Fibroblast of lung (primary cell): ENCODE measurements at regions not wholly inside any gene's neighbourhood (a gene's known extent, or its start where the extent isn't known, plus 50 kb on each side); places are given as distances from the start of the nearest gene placed in this dataset.

ENCODE experiments used
- DNase-seq, 2 donors: peaks; one replicate each; pipeline versions ENCODE4 v3.0.0 to v3.0.0-alpha.2; 2010; ENCODE audit warnings: low read depth in 2 of 2
- H2AFZ ChIP-seq: 2 replicates; pipeline ENCODE4 v1.5.1; 2012; ENCODE audit warnings: low read length, control low read depth, inconsistent platforms
- H3K27ac ChIP-seq: 2 replicates; pipeline ENCODE4 v1.5.1; 2011; ENCODE audit warnings: low read length, control low read depth; ENCODE audit not compliant: insufficient read depth
- H3K27me3 ChIP-seq: 2 replicates; pipeline ENCODE4 v1.5.1; 2011; ENCODE audit warnings: mild to moderate bottlenecking, low read length; ENCODE audit not compliant: control insufficient read depth, insufficient read depth
- H3K36me3 ChIP-seq: 2 replicates; pipeline ENCODE4 v1.5.1; 2011; ENCODE audit warnings: low read length; ENCODE audit not compliant: control insufficient read depth, insufficient read depth
- H3K4me1 ChIP-seq: 2 replicates; pipeline ENCODE4 v1.5.1; 2011; ENCODE audit warnings: low read length; ENCODE audit not compliant: control insufficient read depth, insufficient read depth; ENCODE audit errors: extremely low read depth
- H3K4me2 ChIP-seq: 2 replicates; pipeline ENCODE4 v1.5.1; 2011; ENCODE audit warnings: low read length, control low read depth; ENCODE audit not compliant: insufficient read depth; ENCODE audit errors: extremely low read depth
- H3K4me3 ChIP-seq, 4 experiments: fragments of 200-600 bp in 1 of 4; sonication (generic) in 1 of 4; replicated peaks in 1 of 4; 2 replicates each; pipeline ENCODE4 v1.5.1; 2011 to 2016; ENCODE audit warnings: low read length in 4 of 4, low read depth in 3 of 4, mild to moderate bottlenecking in 3 of 4, control low read depth in 2 of 4, inconsistent platforms in 1 of 4, mixed read lengths in 1 of 4; ENCODE audit not compliant: insufficient read depth in 1 of 4; ENCODE audit errors: control extremely low read depth in 1 of 4
- H3K79me2 ChIP-seq: 2 replicates; pipeline ENCODE4 v1.5.1; 2012; ENCODE audit warnings: mild to moderate bottlenecking, low read length, inconsistent platforms; ENCODE audit not compliant: control insufficient read depth, insufficient read depth
- H3K9ac ChIP-seq: 2 replicates; pipeline ENCODE4 v1.5.1; 2011; ENCODE audit warnings: mild to moderate bottlenecking, low read length, control low read depth; ENCODE audit not compliant: insufficient read depth
- H3K9me3 ChIP-seq: 2 replicates; pipeline ENCODE4 v1.5.1; 2012; ENCODE audit warnings: low read depth, low read length; ENCODE audit not compliant: control insufficient read depth, insufficient read depth
- H4K20me1 ChIP-seq: 2 replicates; pipeline ENCODE4 v1.5.1; 2011; ENCODE audit warnings: low read length; ENCODE audit not compliant: control insufficient read depth, insufficient read depth; ENCODE audit errors: extremely low read depth
- EZH2 ChIP-seq: IDR thresholded peaks from 2 replicates; pipeline ENCODE4 v1.5.1; 2012; ENCODE audit warnings: low read length, control low read depth, mild to moderate bottlenecking; ENCODE audit errors: missing control alignments
- TF ChIP-seq, protein P1 (sequence below), 2 donors: IDR thresholded peaks in 1 of 2; conservative IDR thresholded peaks in 1 of 2; 1 replicate in 1 of 2; 2 replicates in 1 of 2; pipeline ENCODE4 v1.5.1; 2011 to 2012; ENCODE audit warnings: low read length in 2 of 2, control low read depth in 1 of 2, inconsistent platforms in 1 of 2, low read depth in 1 of 2, mild to moderate bottlenecking in 1 of 2

DNA sequence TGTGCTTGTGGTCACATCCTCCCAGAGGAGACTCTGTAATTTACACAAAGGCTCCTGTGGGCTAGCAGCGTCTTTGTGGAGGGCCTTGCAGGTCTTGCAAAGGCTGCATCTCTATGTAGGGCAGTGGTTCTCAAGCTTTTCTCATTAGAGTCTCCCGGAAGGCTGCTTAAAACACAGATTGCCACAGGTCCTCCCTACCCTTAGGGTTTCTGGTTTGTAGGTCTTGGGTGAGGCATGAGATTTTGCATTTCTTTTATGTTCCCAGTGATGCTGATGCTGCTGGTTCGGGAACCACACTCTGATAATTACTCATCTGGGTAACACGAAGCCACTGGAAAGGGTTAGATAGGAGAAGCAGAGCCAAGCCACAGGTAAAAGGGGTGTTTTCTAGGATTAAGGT lies 151.3 kb upstream of the ZBED5 start:
- no peaks in the 10 kb centered on the region for H3K9me3 ChIP-seq
- no peak overlapping the region for H3K4me3 ChIP-seq
- H3K79me2 ChIP-seq: no peaks in the 10 kb centered on the region
- H2AFZ ChIP-seq: no peak overlapping the region
- DNase-seq: no peak
- H3K27me3 ChIP-seq: peaks cover 18% of the 10 kb centered on the region
- TF ChIP-seq, protein P1, sequence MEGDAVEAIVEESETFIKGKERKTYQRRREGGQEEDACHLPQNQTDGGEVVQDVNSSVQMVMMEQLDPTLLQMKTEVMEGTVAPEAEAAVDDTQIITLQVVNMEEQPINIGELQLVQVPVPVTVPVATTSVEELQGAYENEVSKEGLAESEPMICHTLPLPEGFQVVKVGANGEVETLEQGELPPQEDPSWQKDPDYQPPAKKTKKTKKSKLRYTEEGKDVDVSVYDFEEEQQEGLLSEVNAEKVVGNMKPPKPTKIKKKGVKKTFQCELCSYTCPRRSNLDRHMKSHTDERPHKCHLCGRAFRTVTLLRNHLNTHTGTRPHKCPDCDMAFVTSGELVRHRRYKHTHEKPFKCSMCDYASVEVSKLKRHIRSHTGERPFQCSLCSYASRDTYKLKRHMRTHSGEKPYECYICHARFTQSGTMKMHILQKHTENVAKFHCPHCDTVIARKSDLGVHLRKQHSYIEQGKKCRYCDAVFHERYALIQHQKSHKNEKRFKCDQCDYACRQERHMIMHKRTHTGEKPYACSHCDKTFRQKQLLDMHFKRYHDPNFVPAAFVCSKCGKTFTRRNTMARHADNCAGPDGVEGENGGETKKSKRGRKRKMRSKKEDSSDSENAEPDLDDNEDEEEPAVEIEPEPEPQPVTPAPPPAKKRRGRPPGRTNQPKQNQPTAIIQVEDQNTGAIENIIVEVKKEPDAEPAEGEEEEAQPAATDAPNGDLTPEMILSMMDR (conservative IDR thresholded peaks at IDR 0.05 in 1 of 2, IDR thresholded peaks at IDR 0.05 in 1 of 2; ENCODE audit: low read depth in 1 of 2, low read length in 2 of 2): no peak
- TF ChIP-seq EZH2: no peak
- no peaks in the 10 kb centered on the region for H4K20me1 ChIP-seq
- H3K27ac ChIP-seq: no peak overlapping the region
- no peak overlapping the region for H3K9ac ChIP-seq
- no peaks in the 10 kb centered on the region for H3K36me3 ChIP-seq
- no peaks in the 10 kb centered on the region for H3K4me1 ChIP-seq
- no peak overlapping the region for H3K4me2 ChIP-seq

DNA sequence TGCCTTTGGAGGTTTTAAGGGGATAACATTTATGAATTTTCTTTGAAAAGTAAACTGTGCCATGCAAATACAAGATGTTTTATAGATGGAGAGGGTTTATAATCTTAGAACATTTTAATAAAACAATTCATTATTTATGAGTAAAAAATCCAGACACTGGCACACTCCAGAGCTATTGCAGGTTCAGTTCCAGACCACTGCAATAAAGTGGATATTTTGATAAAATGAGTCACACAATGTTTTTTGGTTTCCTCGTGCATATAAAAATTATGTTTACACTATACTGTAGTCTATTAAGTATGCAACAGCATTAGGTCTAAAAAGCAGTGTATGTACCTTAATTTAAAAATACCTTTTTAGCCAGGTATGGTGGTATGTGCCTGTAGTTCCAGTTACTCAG lies 146.2 kb upstream of the ZBED5 start:
- Histone ChIP-seq H3K4me1 (no peaks in the 10 kb centered on the region), H3K4me3 (no peak overlapping the region), H2AFZ (no peak overlapping the region), H3K9ac (no peak overlapping the region), H3K4me2 (no peak overlapping the region), H4K20me1 (no peaks in the 10 kb centered on the region), H3K27me3 (peaks cover 32% of the 10 kb centered on the region), H3K27ac (no peak overlapping the region), H3K79me2 (no peaks in the 10 kb centered on the region), H3K36me3 (no peaks in the 10 kb centered on the region), H3K9me3 (no peaks in the 10 kb centered on the region)
- TF ChIP-seq, protein P1 (conservative IDR thresholded peaks at IDR 0.05 in 1 of 2, IDR thresholded peaks at IDR 0.05 in 1 of 2; ENCODE audit: low read depth in 1 of 2, low read length in 2 of 2): no peak
- no peak for TF ChIP-seq EZH2
- DNase-seq: no peak

GRCh38 chr11:11003226-11003625 lies 145.4 kb upstream of the ZBED5 start:
- H3K27ac ChIP-seq: no peak overlapping the region
- H2AFZ ChIP-seq: no peak overlapping the region
- no peak for TF ChIP-seq EZH2
- TF ChIP-seq, protein P1 (conservative IDR thresholded peaks at IDR 0.05 in 1 of 2, IDR thresholded peaks at IDR 0.05 in 1 of 2; ENCODE audit: low read depth in 1 of 2, low read length in 2 of 2): no peak

More at GRCh38 chr11:11003226-11003625, 145.4 kb upstream of the ZBED5 start:
- H3K27me3 ChIP-seq: peaks cover 29% of the 10 kb centered on the region
- no peaks in the 10 kb centered on the region for H3K79me2 ChIP-seq
- no peak overlapping the region for H3K4me3 ChIP-seq
- no peak overlapping the region for H3K4me2 ChIP-seq
- H3K9me3 ChIP-seq: no peaks in the 10 kb centered on the region
- no peaks in the 10 kb centered on the region for H3K4me1 ChIP-seq
- H4K20me1 ChIP-seq: no peaks in the 10 kb centered on the region
- no peak overlapping the region for H3K9ac ChIP-seq
- DNase-seq: no peak
- no peaks in the 10 kb centered on the region for H3K36me3 ChIP-seq
